GM21717 (cell line): ENCODE measurements at regions not wholly inside any gene's neighbourhood (a gene's known extent, or its start where the extent isn't known, plus 50 kb on each side); places are given as distances from the start of the nearest gene placed in this dataset.
A peak's percentile ranks its signal among the peaks of the same experiment; 100 is the strongest.

Source experiments
- ATAC-seq: cut with Tn5 transposase; IDR thresholded peaks from one replicate; pipeline ENCODE4 v1.9.1; 2021; ENCODE audit warnings: mild to moderate bottlenecking, moderate library complexity; ENCODE audit not compliant: unreplicated experiment

GRCh38 chr13:84038001-84038400 lies 155.7 kb upstream of the SLITRK1 start:
- no peak for ATAC-seq

DNA sequence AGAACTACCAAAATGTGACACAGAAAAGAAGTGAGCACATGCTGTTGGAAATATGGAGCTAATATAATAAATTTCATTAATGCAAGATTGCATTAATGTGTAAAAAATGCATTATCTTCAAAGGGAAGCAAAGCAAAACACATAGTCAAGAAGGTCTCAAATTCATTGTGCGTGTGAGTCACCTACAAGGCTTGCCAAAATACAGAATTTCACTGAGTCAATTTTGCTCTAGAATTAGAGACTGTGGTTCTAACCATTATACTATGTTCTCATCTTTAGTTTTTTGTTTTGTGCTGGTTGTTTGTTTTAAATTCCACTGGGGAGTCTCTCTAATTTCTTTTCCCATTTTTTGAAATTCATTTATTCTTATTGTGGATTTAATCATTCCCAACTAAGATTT lies 149.8 kb upstream of the SLITRK1 start:
- no peak for ATAC-seq

DNA sequence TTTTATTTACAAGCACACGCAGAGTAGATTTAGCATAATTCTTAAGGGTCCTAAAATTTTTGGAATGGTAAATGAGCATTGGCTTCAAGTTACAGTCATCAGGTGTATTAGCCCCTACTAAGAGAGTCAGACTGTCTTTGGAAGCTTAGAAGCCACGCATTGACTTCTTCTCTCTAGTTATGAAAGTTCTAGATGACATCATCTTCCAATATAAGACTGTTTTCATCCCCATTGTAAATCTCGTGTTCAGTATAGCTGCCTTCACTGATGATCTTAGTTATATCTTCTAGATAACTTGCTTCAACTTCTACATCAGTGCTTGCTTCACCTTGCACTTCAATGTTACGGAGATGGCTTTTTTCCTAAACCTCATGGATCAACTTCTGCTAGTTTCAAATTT lies 148.8 kb upstream of the SLITRK1 start:
- no peak for ATAC-seq

- ATAC-seq = no peak
Observed at GRCh38 chr13:84029396-84029795, 147.1 kb upstream of the SLITRK1 start.

DNA sequence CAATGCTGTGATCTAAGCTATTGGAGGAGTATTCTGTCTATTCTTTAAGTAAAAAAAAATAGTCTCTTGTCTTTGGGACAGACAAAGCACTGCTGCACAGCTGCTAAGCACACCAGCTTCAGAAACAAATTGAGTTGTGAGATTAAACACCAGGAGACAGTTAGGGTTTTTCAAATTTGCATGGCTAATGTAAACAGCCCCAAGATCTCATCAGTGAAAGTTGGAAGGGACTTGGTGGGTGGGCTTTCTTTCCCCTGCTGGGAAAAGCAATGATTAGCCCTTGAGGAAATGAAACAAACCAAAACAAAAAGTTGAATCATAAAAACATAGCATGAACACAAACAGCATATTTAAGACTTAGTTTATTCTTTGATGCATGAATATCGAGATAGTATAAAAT lies 143.6 kb upstream of the SLITRK1 start:
- no peak for ATAC-seq

DNA sequence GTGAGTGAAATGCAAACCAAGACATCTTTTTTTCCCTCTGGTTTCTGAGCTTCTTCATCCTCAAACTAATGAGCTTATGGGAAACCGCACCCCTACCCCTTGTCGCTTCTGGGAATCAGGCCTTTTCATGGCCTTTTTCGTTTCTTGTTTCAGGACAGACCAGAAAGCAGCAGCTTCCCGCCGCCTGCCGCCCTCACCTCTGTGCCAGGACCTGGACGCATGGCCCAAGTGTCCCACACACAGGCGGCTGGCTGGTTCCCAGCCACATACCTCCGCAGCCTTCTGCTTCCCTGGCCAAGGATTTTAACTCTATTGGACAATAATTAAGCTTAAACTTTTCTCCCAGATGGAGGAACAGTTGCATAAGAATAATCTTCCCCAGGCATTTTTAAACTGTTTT lies 114.1 kb upstream of the SLITRK1 start:
- ATAC-seq = no peak

DNA sequence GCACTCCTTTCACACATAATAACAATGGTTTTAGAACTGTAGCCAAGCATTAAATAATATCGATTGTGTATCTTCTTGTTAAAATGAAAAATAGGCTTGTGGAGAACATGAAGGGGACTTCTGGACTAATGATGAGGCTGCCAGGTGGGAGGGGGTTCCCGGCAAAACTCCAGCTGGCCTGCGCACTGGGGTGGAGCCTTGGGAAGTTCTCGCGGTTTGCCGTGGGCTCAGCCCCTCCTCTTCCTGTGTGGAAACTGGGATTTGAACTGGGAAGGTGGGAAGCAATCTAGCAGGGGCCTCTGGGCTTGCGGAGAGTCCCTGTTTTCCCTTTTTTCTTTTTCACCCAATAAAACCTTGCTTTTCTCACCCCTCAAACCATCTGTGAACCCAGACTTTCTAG lies 113.7 kb upstream of the SLITRK1 start:
- ATAC-seq = no peak

- ATAC-seq = peak; percentile 68
Observed at GRCh38 chr13:83992566-83993358, 110.5 kb upstream of the SLITRK1 start.

DNA sequence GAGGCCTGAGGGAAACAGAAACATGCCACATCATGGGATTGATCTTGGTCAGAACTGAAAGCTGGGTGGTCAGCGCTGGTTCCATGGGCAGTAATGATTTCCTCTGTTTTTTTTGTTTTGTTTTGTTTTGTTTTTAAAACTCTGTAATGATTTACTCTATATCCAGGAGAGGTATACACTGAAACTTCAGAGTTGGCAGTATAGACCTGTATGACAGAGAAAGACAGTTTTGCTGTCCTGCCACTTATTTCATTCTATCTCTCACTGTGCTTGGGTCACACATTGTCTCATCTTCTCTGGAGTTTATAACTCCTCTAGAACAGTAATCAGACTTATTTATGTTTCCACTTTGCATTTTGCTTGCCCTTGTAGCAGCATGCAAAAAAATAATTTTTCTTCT lies 105.1 kb upstream of the SLITRK1 start:
- ATAC-seq = no peak

DNA sequence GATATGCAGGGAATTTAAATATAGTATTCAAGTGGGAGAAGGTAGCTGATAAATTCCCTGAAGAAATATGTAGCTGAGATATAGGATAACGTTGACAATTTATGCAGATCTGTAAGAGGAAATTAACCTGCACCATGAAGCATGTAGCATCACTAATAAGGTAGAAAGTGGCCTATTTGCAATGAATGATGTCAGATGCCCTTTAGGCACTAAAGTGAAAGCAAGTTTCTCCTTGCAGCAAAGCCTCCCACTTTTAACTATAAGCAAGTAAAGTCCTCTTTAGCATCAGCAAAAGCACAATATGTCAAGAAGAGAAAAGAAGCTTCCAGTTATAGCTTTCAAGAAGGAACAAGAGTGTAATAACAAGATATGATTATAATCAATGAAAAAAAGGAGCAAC lies 102.5 kb upstream of the SLITRK1 start:
- no peak for ATAC-seq

DNA sequence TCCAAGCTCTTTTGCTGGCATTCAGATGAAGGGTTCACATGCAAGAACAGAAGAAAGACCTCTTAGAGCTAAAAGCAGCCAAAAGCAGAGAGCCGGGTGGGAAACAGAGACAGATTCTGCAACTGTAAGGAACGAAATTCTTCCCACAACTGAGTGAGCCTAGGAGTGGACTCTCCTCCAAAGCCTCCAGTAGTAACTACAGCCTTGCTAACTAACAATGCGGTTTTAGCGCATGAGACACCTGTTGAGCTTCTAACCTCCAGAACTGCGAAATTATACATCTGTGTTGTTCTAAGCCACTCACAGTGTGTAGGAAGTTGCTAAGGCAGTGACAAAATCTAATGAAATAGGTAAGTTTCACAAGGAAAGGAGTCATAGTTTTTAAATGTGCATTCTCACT lies 98.1 kb upstream of the SLITRK1 start:
- ATAC-seq = no peak

DNA sequence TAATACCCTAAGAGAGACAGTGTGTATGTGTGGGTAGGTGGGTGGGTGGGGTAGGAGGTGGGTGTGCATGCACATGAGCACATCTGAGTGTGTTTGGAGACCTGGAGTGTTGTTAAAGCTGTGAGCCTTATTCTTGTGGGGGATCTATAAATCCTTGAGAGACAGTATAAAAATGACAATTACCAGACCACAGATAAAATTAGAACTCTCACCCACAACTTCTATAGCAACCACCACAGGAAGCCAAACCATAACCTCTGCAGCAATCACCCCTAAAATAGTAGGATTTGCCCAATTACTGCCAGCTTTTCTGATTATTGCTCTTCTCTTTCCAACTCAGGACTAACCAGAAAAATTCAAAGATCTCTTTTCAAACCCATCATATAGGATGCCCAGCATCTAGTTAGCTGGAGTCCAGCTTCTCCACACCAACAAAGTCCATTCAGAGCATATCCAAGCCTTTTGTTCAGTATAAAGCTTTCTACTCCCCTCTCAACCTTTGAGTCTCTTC lies 93.4 kb upstream of the SLITRK1 start:
- ATAC-seq = peak; percentile 60

- ATAC-seq = no peak
Observed at GRCh38 chr13:83958531-83958930, 76.3 kb upstream of the SLITRK1 start.

DNA sequence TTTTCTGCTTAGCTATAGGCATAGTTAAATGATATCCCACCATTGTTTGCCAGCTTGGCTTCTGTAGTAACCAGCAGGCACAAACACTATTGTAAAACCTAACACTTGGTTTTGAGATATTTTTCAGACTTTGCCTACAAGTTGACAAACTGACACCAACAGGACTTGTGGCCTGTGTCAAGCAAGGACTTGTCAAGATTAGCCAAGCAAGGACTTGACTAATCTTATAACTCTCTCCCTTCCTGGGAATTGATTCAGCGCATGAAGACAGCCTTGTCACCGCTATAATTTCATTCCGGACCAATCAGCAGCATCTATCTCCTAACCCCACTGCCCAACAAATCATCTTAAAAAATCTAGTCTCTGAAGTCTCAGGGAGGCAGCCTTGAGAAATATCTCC lies 72.7 kb upstream of the SLITRK1 start:
- ATAC-seq = no peak

DNA sequence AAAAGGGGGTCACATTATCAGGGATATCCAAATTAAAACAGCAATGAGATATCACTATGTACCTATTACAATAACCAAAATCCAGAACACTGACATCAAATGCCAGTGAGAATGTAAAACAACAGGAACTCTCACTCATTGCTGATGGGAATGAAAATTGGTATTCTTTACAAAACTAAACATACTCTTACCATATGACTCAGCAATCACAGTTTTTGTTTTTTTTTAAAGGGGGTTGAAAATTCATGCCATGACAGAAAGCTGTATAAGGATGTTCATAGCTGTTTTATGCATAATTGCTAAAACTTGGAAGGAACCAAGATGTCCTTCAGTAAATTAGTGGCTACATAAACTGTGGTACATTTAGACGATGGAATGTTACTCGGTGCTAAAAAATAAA lies 71.6 kb upstream of the SLITRK1 start:
- no peak for ATAC-seq

DNA sequence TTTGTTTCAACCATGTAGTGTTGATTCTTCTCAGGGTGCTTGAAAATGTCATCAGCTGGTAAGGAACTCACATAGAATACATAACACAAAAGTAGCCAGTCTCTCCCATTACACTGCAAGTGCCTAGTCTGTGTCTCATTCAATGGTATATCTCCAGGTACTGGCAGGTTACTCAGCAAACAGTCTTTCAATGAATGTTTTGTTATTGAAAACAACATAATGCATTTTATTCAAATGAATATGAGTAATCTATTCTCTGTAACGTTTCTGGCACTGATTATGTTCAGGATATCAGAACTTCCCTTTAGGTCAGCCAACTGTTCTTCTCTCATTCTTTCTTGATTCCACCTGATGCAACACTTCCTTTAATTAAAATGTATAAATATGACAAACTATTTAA lies 68.0 kb upstream of the SLITRK1 start:
- ATAC-seq = no peak

GRCh38 chr13:83943530-83944279 lies 61.4 kb upstream of the SLITRK1 start:
- ATAC-seq = no peak

DNA sequence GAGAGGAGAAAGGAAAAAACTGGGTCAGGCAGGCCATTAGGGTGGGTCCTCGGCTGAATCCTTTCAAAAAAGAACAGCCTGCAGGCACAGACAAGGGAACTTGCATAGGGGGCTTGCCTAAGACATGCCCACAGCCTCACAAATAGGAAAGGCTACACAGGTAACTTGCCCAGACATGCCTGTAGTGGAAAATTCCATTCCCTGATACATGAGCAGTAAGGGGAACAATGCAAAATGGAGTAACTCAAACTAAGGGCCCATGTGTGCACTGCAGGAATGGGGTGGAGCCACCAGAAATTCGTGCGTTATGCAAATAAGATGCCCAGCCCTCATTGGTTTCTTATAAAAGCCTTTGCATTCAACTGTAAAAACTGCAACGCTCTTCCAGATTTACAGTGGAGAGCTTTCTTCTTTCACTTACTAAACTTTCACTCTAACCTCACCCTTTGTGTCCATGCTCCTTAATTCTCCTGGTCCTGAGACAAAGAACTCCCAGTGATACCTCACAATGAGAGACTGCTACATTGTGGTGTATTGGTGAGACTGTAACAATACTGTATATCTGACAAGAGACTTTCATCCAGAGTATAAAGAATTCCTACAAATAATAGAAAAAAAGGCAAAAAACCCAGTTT lies 59.5 kb upstream of the SLITRK1 start:
- no peak for ATAC-seq

DNA sequence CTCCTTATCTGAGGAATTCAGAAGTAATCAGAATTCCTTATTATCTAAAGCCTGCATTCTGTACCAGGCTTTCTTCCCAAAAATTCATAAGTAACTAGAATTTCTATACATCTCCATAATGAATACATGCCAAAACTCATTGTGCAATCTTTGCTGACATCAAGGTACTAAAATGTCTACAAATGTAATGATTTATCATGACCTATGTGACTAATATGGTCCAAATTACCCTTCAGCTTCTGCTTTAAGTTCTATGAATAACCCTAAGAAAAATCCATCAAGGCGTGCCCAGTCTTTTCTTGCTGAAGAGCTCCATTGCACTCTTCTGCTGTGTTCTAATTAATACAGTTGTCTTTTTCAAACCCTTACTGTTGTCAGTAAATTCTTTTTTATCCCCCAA lies 58.5 kb upstream of the SLITRK1 start:
- no peak for ATAC-seq

- ATAC-seq = no peak
Observed at GRCh38 chr13:83937579-83937978, 55.3 kb upstream of the SLITRK1 start.

GRCh38 chr13:83935566-83935965 lies 53.3 kb upstream of the SLITRK1 start:
- no peak for ATAC-seq
